ENCODE measurements at regions not wholly inside any gene's neighbourhood (a gene's known extent, or its start where the extent isn't known, plus 50 kb on each side); places are given as distances from the start of the nearest gene placed in this dataset.

DNA sequence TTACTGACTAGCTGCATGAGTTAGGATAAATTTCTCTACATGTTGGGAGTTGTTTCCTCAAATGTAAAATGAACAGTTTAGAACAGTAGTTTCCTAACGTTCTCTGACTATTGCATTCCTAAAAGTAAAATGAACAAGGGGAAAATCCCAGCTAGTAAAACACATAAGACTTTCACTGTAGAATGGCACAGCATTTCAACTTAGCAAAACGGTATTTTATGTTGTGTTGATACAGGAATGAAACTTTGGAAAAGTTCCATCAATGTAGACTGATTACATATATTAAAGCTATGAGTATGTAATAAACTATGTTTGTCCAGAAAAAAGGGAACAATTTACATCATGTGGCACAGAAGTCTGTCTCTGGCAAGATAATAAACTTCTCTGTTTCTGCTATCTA lies 297.4 kb upstream of the EPHA3 start:
- TF ChIP-seq CTCF (IDR thresholded peaks at IDR 0.05; ENCODE audit: insufficient read depth, low read length), result no peak
- TF ChIP-seq, protein P1, sequence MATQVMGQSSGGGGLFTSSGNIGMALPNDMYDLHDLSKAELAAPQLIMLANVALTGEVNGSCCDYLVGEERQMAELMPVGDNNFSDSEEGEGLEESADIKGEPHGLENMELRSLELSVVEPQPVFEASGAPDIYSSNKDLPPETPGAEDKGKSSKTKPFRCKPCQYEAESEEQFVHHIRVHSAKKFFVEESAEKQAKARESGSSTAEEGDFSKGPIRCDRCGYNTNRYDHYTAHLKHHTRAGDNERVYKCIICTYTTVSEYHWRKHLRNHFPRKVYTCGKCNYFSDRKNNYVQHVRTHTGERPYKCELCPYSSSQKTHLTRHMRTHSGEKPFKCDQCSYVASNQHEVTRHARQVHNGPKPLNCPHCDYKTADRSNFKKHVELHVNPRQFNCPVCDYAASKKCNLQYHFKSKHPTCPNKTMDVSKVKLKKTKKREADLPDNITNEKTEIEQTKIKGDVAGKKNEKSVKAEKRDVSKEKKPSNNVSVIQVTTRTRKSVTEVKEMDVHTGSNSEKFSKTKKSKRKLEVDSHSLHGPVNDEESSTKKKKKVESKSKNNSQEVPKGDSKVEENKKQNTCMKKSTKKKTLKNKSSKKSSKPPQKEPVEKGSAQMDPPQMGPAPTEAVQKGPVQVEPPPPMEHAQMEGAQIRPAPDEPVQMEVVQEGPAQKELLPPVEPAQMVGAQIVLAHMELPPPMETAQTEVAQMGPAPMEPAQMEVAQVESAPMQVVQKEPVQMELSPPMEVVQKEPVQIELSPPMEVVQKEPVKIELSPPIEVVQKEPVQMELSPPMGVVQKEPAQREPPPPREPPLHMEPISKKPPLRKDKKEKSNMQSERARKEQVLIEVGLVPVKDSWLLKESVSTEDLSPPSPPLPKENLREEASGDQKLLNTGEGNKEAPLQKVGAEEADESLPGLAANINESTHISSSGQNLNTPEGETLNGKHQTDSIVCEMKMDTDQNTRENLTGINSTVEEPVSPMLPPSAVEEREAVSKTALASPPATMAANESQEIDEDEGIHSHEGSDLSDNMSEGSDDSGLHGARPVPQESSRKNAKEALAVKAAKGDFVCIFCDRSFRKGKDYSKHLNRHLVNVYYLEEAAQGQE (IDR thresholded peaks at IDR 0.05; ENCODE audit: insufficient replicate concordance, low read depth), result no peak
